H1 (cell line): ENCODE measurements at regions not wholly inside any gene's neighbourhood (a gene's known extent, or its start where the extent isn't known, plus 50 kb on each side); places are given as distances from the start of the nearest gene placed in this dataset.

ENCODE experiments used
- CTCF ChIA-PET: fragments of 300-600 bp; sonication (Branson Sonifier 250); formaldehyde crosslinking; loops from one replicate; lab custom pipeline; 2021; ENCODE audit not compliant: partially characterized antibody; lab: Charles Lee
- POLR2A ChIA-PET: fragments of 300-600 bp; sonication (Branson Sonifier 250); formaldehyde crosslinking; loops from one replicate; lab custom pipeline; 2021; ENCODE audit warnings: inconsistent platforms; ENCODE audit not compliant: partially characterized antibody; lab: Charles Lee
- DNase-seq, 2 experiments: peaks; one replicate each; pipeline versions ENCODE4 v3.0.0 to v3.0.0-alpha.2; 2010 to 2022; ENCODE audit warnings: low spot score in 2 of 2, low read depth in 1 of 2, mixed read lengths in 1 of 2
- FAIRE-seq: peaks from 2 replicates; lab custom pipeline; 2011; peaks lifted over from hg19 to GRCh38; lab: Jason Lieb, UNC
- H2AFZ ChIP-seq: 2 replicates; pipeline ENCODE4 v1.8.1; 2012; ENCODE audit warnings: low read length, inconsistent platforms
- H2AK5ac ChIP-seq: 2 replicates; pipeline ENCODE4 v1.6.1; 2013; ENCODE audit warnings: low read depth, low read length
- H2BK120ac ChIP-seq: replicated peaks from 2 replicates; pipeline ENCODE3; 2013; ENCODE audit warnings: low read depth, low read length, inconsistent platforms
- H2BK12ac ChIP-seq: 2 replicates; pipeline ENCODE4 v1.6.1; 2013; ENCODE audit warnings: low read depth, low read length
- H2BK15ac ChIP-seq: 2 replicates; pipeline ENCODE4 v1.6.1; 2013; ENCODE audit warnings: low read length
- H2BK20ac ChIP-seq: 2 replicates; pipeline ENCODE4 v1.6.1; 2013; ENCODE audit warnings: low read length
- H2BK5ac ChIP-seq: 2 replicates; pipeline ENCODE4 v1.6.1; 2013; ENCODE audit warnings: low read depth, low read length
- H3K14ac ChIP-seq: 2 replicates; pipeline ENCODE4 v1.6.1; 2013; ENCODE audit warnings: inconsistent platforms; ENCODE audit not compliant: insufficient read length
- H3K18ac ChIP-seq: 2 replicates; pipeline ENCODE4 v1.6.1; 2013; ENCODE audit warnings: low read length; ENCODE audit errors: extremely low read depth
- H3K23ac ChIP-seq: 2 replicates; pipeline ENCODE4 v1.6.1; 2013; ENCODE audit warnings: inconsistent platforms; ENCODE audit not compliant: insufficient read length
- H3K23me2 ChIP-seq: 2 replicates; pipeline ENCODE4 v1.6.1; 2013; ENCODE audit warnings: low read depth, low read length
- H3K27ac ChIP-seq: 2 replicates; pipeline ENCODE4 v1.6.1; 2011; ENCODE audit warnings: low read depth, low read length, inconsistent platforms
- H3K27me3 ChIP-seq, 4 experiments: replicated peaks in 1 of 4; 1 replicate in 1 of 4; 2 replicates in 3 of 4; pipeline versions ENCODE4 v1.6.1 to v1.8.1; 2011 to 2013; ENCODE audit warnings: low read length in 3 of 4, mild to moderate bottlenecking in 3 of 4, inconsistent platforms in 2 of 4, mixed read lengths in 2 of 4, moderate library complexity in 1 of 4; ENCODE audit not compliant: control insufficient read depth in 3 of 4, insufficient read depth in 3 of 4; ENCODE audit errors: extremely low read depth in 1 of 4
- H3K36me3 ChIP-seq, 4 experiments: 2 replicates each; pipeline versions ENCODE4 v1.6.1 to v1.8.1; 2011 to 2013; ENCODE audit warnings: mild to moderate bottlenecking in 4 of 4, low read length in 3 of 4, moderate library complexity in 2 of 4, control low read depth in 1 of 4, inconsistent platforms in 1 of 4; ENCODE audit not compliant: insufficient read depth in 4 of 4, control insufficient read depth in 2 of 4
- H3K4ac ChIP-seq: replicated peaks from 2 replicates; pipeline ENCODE3; 2013; ENCODE audit warnings: low read length, low read depth, mixed read lengths, inconsistent platforms; ENCODE audit not compliant: insufficient read length
- H3K4me1 ChIP-seq, 4 experiments: replicated peaks in 1 of 4; 1 replicate in 1 of 4; 2 replicates in 3 of 4; pipeline versions ENCODE4 v1.6.1 to v1.8.1; 2011 to 2013; ENCODE audit warnings: low read length in 3 of 4, inconsistent platforms in 2 of 4, mixed read lengths in 1 of 4; ENCODE audit not compliant: insufficient read depth in 4 of 4, control insufficient read depth in 3 of 4
- H3K4me2 ChIP-seq, 2 experiments: 2 replicates each; pipeline versions ENCODE4 v1.6.1 to v1.8.1; 2011 to 2013; ENCODE audit warnings: low read depth in 2 of 2, low read length in 2 of 2, control low read depth in 1 of 2, inconsistent platforms in 1 of 2, mild to moderate bottlenecking in 1 of 2; ENCODE audit not compliant: insufficient read depth in 1 of 2
- H3K4me3 ChIP-seq, 4 experiments: fragments of 200-600, 300-600 bp in 1 of 4; sonication (generic), shearing (Covaris generic), sonication (Bioruptor Twin) in 1 of 4; 2 replicates each; pipeline versions ENCODE4 v1.5.1 to v1.8.1; 2011 to 2016; ENCODE audit warnings: low read length in 4 of 4, low read depth in 3 of 4, control low read depth in 2 of 4, inconsistent platforms in 2 of 4, mild to moderate bottlenecking in 2 of 4, mixed read lengths in 1 of 4, moderate library complexity in 1 of 4; ENCODE audit not compliant: insufficient read depth in 2 of 4; ENCODE audit errors: extremely low read depth in 1 of 4
- H3K56ac ChIP-seq: replicated peaks from 2 replicates; pipeline ENCODE3; 2013; ENCODE audit warnings: low read depth, mild to moderate bottlenecking, mixed read lengths, low read length, inconsistent platforms; ENCODE audit not compliant: insufficient read length
- H3K79me1 ChIP-seq: 2 replicates; pipeline ENCODE4 v1.6.1; 2013; ENCODE audit warnings: low read depth, low read length, control low read depth
- H3K79me2 ChIP-seq, 2 experiments: 2 replicates each; pipeline versions ENCODE4 v1.6.1 to v1.8.1; 2012 to 2013; ENCODE audit warnings: low read length in 2 of 2, mild to moderate bottlenecking in 2 of 2, inconsistent platforms in 1 of 2; ENCODE audit not compliant: insufficient read depth in 2 of 2, control insufficient read depth in 1 of 2
- H3K9ac ChIP-seq, 4 experiments: replicated peaks in 1 of 4; 1 replicate in 1 of 4; 2 replicates in 3 of 4; pipeline versions ENCODE4 v1.6.1 to v1.8.1; 2011 to 2013; ENCODE audit warnings: low read depth in 3 of 4, low read length in 3 of 4, control low read depth in 2 of 4, mild to moderate bottlenecking in 2 of 4, moderate library complexity in 2 of 4, inconsistent platforms in 1 of 4; ENCODE audit errors: extremely low read depth in 1 of 4
- H3K9me3 ChIP-seq, 2 experiments: 2 replicates each; pipeline versions ENCODE4 v1.6.1 to v1.8.1; 2012 to 2013; ENCODE audit warnings: mild to moderate bottlenecking in 2 of 2, moderate library complexity in 2 of 2, control low read depth in 1 of 2, inconsistent platforms in 1 of 2, low read depth in 1 of 2, low read length in 1 of 2, mixed read lengths in 1 of 2; ENCODE audit not compliant: insufficient read depth in 2 of 2
- H4K20me1 ChIP-seq, 2 experiments: replicated peaks in 1 of 2; 2 replicates each; pipeline versions ENCODE3 to v1.8.1; 2011 to 2013; ENCODE audit warnings: inconsistent platforms in 2 of 2, low read length in 2 of 2, mild to moderate bottlenecking in 1 of 2; ENCODE audit not compliant: insufficient read depth in 2 of 2, control insufficient read depth in 1 of 2
- H4K5ac ChIP-seq: 2 replicates; pipeline ENCODE4 v1.6.1; 2013; ENCODE audit warnings: low read length, low read depth, mixed read lengths, inconsistent platforms; ENCODE audit not compliant: insufficient read length
- H4K8ac ChIP-seq: 2 replicates; pipeline ENCODE4 v1.8.0; 2013; ENCODE audit warnings: mild to moderate bottlenecking, moderate library complexity, low read length, inconsistent platforms; ENCODE audit not compliant: insufficient read depth; ENCODE audit errors: extremely low read depth
- H4K91ac ChIP-seq: replicated peaks from 2 replicates; pipeline ENCODE3; 2013; ENCODE audit warnings: low read length, mixed read lengths, inconsistent platforms; ENCODE audit not compliant: insufficient read length
- JUN ChIP-seq: IDR thresholded peaks from 2 replicates; pipeline ENCODE4 v1.6.1; 2011; ENCODE audit warnings: low read depth, mild to moderate bottlenecking, improper control_type of control experiment, low read length
- MAFK ChIP-seq: IDR thresholded peaks from 2 replicates; pipeline ENCODE4 v1.6.1; 2012; ENCODE audit warnings: low read depth, mild to moderate bottlenecking, improper control_type of control experiment, low read length
- WGBS, 2 experiments: shearing (Covaris generic) in 1 of 2; methylation state at CpG; one replicate each; pipeline versions ENCODE4 v1.1.6 to v1.1.7; 2013 to 2015; ENCODE audit warnings: low lambda C conversion rate in 2 of 2, mixed read lengths in 2 of 2, inconsistent platforms in 1 of 2, low coverage in 1 of 2, missing lambda C conversion rate in 1 of 2; ENCODE audit not compliant: insufficient replicate concordance in 2 of 2, insufficient coverage in 1 of 2, insufficient read length in 1 of 2; ENCODE audit errors: extremely low coverage in 1 of 2, missing lambda C conversion rate in 1 of 2; 5-methylcytosine and 5-hydroxymethylcytosine counted together

DNA sequence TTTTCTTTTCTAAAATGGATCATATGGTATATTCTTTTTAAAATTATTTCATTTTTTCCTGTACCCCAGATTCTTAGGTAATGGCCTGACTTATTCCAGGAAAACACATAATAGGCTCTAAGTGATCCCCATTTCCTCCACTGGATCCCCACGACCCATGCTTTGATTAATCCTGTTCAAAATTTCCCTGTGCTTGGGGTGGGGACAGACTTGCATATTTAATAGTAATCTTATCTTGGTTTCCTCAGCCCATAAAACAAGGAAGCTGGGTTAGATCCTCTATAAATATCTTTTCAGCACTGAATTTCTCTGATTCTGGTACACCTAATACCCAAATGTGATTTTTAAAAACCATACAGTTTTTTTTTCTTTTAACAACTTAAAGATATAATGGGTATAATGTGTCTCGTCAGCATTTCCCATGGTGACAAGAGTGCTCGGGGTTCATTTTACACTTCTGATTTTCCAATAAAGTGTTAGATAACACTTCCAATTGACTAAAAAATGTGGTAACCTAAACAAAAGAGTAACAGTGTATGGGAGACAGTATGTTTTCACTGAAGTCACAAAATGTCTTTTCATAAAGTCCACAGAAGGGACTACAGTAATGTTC, 693.5 kb upstream of the TENM3 start:
- Histone ChIP-seq H3K79me1 (no peaks in the 10 kb centered on the region), H3K9me3 (no peaks in the 10 kb centered on the region; a peak in 1 of 4 replicates), H2BK12ac (no peak overlapping the region), H3K23ac (no peak overlapping the region), H4K91ac (no peak overlapping the region), H3K4me1 (peaks cover 0 to 5% (median 1%) of the 10 kb centered on the region in 4 experiments; a peak in 2 of 7 replicates), H2BK15ac (no peak overlapping the region), H3K56ac (no peak overlapping the region), H3K27ac (no peak overlapping the region), H3K9ac (no peak overlapping the region), H2AK5ac (no peak overlapping the region), H2BK20ac (no peak overlapping the region), H3K4ac (no peak overlapping the region), H3K18ac (no peak overlapping the region), H2BK5ac (no peak overlapping the region), H3K4me2 (no peak overlapping the region), H3K79me2 (no peaks in the 10 kb centered on the region), H3K27me3 (no peaks in the 10 kb centered on the region), H3K14ac (no peak overlapping the region), H3K36me3 (no peaks in the 10 kb centered on the region), H4K5ac (no peak overlapping the region), H3K4me3 (no peak overlapping the region), H3K23me2 (no peaks in the 10 kb centered on the region), H4K8ac (no peak overlapping the region), H4K20me1 (no peaks in the 10 kb centered on the region), H2AFZ (no peak overlapping the region), H2BK120ac (no peak overlapping the region)
- DNase-seq (no peak), FAIRE-seq (no peak)
- peak; percentile 28; the same call in 1 of the 2 replicates for TF ChIP-seq MAFK
- TF ChIP-seq JUN, result no peak
- WGBS, 2 experiments, result 93% methylated on average over 3 of the region's 3 CpGs; no CpG with 5 or more reads in 1 of the 2 experiments
- CTCF ChIA-PET, result interaction anchor here (1.0 kb wide), 1 partner anchor 205 kb away, joined by 3 read pairs; no protein-coding TSS in a partner anchor
- POLR2A ChIA-PET, result no interaction called here
